Fibroblast of skin of left quadriceps (primary cell): ENCODE measurements at regions not wholly inside any gene's neighbourhood (a gene's known extent, or its start where the extent isn't known, plus 50 kb on each side); places are given as distances from the start of the nearest gene placed in this dataset.

Source experiments
- DNase-seq, 2 experiments: peaks; one replicate each; pipeline ENCODE4 v3.0.0-alpha.2; 2013; ENCODE audit warnings: low read depth in 2 of 2

DNA sequence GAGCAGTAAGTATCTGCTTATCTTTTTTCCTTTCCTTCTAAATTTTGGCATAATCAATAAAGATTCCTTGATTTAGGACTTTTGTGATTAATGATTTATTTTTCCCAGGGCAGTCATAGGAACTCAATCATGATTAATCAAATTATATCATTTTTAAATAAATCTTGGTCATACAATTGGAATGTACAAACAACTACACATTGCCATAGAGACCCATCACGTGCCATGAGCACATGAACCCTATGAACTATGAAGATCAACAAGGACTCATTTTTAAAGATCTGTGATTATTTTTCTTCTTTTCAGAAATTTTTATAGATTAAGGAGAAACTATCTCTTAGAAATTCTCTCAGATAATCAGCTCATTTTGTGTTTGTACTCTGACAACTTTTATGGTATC, 622.4 kb downstream of the BCKDHB start:
- no peak for DNase-seq

DNA sequence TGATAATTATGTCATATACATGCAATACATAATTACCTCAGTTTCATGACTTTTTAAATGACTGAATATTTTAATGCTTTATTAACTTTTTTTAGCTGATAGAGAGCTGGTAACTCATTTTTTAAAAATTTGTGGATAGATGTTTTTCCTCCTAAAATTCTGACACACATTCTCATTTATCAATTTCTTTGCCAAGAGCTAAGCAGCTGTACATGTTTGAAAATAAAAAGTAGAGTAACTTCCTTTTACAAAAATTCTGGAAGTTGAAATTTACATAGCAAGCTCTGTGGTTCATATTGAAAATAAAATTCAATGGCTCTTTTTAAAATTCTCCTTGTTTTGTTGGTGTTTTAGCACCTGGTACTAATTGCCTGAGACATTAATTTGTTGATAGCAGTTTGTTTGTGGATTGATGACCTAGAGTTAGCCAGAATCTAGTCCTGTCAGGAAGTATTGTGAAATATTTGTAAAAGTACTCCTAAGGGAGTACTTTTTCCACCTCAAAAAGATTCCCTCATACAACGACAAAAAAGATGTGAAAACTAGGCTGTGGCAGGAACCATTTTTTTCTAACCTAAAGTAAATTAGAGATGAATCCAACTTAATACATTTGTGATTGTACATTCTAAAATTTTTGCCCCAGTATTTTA, 621.8 kb downstream of the BCKDHB start:
- no peak for DNase-seq

DNA sequence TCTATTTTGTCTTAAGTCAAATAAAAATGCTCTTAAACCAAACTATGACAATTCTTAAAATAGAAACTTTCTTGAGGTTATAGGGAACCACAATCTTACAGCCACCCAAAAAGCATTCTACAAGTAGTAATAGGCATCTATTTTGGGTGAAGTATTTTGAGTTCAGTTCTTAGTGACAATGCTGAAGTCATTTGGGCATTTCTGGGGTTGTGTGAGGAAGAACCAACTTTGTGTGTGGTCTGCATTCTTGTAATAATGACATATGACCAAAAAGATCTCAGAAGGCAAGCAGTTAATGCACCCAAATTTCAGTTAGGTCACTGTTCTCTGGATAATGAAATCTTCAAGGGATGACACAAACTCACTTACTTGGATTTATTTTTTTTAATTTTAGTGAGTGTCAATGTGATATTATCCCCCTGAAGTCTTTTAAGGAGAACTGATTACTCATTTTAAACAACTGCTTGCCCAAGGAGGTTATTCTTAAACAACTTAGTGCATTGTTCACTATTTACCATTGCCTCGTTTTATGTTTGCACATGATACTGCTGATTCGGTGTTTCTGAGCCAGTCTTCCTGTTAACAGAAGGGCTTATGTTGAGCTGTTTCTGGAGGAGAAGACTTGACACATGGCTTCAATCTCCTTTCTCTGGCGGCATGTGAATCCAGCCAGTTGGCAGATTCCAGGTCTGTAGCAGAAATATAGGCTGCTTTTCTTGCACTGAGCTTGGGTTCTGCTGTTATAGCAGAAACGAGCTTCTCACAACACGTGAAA, 618.9 kb downstream of the BCKDHB start:
- DNase-seq: no peak

DNA sequence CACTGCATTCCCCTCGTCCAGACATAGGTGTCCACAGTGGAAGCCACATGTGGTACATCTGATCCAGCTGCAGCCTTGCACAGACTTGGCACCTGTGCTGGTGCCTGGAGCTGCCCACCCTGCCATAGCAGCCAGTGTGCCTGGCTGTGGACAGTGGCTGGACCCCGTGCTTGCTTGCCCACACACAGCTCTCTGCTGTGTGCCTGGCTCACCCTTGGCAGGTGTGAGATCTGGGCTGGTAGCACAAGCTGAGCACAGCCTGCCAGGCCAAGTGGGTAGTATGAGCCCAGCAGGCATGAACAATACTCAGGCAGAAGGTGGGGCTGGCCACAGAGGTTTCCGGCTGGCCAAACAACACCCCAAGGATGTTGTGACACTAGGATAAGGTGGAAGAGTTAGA, 614.4 kb downstream of the BCKDHB start:
- no peak for DNase-seq

DNA sequence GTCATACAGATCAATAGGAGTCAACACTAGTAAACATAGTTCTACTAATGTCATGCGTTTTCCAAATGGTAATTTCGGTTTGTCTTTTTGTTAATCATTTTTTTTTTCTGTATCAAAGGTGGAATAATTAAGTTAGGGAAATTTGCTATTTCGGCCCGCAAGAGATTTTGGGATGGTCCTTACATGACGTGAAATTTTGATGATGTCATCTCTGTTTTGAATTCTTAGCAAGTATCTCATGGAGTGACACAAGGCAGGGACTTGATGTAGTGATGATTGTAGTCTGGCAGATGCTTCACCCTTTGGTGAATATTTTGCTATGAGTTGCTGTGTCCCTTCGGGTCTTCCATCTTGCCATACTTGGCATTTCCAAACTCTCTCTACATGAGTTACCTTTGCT, 608.0 kb downstream of the BCKDHB start:
- no peak for DNase-seq

DNA sequence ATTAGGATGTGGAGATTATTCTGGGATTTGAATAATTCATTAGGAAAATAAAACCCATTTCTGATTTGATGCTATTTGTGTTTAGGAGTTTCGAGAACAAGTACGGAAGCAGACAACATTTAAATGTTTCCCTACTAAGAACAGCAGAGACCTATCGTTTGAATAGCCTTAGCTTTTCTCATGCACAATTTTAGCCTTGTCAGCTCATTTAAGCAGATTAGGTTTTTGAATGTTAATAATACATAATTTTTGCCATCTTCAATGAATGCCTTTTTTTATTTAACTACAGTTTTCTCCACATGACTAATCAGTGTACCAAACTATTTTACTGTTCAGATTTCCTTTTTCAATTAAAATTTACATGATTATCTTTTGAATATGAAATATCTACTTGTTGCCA, 592.0 kb downstream of the BCKDHB start:
- no peak for DNase-seq

DNA sequence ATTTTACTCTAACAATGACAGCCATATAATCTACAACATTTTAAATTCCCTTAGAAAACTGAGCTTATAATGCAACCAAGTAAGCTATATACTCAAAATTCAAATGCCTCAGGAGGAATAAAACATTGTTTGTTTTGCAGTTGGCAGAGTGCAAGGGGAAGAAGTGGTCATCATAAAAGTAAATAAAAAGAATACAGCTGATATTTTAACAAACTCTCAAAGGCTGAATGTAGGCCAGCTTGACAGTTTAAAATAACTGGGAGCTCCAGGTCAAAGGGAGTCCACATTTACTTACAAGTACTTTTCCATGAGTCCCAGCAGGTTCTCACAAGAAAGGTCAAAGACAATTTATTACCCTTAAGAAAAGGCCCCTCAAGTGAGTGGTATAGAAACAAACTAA, 589.8 kb downstream of the BCKDHB start:
- no peak for DNase-seq

DNA sequence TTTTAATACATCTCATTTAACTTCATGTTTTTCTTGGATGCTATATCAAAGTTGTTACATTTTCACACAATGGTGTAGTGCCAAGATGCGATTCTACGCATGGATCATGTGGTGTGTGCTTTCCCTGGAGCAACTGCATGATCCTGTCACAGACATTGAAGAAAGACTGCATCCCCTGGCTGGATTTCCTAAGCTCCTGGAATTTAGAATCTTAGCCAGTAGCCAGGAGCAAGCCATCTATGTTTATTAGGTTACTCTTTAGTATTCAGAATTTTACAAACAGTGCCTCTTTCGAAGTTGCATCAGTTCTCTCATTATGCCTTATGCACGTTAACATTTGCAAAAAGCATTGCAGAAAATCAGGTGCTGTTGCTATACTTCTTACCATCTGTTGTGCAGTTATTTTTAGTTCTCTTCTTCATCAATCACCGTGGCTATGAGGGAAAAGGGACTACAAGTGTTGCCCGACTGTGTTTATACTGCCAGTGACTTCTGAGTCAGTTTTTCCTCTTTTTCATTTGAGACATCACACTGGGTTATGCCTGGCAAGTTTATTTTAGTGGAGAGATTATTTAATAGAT, 584.2 kb downstream of the BCKDHB start:
- peak in 1 of 2 experiments; percentile 2 for DNase-seq

DNA sequence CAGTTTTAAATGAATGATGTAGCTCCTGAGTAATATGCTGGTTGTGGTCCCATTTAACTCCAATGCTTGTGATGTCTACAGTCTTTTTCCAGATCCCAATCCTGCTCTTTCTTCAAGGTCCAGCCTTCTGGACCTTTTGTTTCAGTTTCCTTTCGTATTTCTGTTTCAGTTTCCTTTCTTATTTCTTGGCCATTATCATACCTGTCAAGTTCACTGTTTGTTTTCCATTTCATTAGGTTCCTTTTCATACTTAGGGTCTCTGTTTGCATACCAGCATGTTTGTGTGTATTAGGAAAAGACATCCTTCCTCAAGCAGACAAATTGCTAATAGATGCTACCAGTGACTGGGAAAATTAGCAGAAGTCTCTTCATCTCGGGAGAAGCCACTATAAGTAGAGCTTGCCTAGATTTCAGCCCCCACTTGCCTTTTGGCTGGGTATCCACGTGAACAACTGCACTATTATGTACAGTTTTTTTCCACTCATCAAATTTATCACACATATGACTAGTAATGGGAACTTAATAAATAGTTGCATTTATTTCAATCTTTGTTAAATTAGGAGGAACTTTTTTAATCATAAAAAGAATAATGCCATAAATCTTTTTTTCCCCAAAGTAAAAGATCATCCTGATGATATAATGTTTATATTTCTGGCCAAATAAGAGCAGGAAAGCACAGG, 583.4 kb downstream of the BCKDHB start:
- DNase-seq: no peak

DNA sequence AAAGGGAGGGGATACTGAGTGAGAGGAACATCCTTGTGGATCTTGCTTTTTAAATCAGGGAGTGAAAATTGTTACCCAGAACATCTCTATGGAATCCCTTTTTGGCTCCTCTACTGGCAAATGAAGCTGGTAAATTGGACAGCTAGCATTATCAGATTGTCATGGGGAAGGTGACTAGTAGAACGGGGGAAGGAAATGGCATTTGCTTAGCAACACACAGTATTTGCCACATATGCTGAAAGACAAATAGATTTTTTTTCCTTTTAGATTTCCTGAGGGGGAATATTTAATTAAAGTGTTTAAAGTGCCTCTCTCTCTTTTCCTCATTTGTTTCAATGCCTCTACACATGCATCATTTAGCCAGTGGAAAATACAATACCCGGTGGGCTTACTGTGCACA, 573.5 kb downstream of the BCKDHB start:
- no peak for DNase-seq

DNA sequence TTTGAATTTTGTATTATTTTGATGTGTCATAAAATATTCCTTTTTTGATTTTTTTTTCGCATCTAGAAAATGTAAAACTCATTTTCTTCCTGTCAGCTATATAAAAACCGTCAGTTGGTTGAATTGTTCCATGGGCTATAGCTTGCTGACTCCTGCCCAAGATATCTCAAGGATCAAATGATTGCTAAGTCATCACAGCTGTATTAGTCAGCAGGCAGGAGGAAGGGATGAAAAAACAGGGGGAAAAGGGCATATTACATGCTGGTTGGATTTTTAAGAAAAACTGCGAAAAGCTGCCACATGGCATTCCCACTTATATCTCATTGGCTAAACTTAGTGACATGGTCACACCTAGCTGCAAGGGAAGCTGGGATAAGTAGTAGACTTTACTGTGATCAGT, 569.9 kb downstream of the BCKDHB start:
- no peak for DNase-seq

DNA sequence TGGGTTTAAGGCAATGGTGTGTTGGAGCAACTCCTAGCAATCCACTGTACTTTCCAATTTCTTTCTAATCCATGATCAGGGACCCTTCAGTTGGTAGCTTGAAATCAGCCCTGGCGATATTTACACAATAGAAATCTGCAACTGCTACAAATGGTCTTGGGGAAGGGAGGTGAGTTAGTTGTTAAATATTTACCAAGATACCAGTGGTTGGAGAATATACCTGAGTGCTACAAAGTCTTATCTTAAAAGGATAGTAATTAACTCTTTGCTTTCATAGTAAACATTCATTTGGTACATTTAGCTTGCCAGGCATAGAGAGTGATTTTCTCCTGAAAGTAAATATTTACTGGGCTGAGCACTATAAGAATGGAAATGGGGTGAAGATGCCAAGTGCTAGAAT, 568.2 kb downstream of the BCKDHB start:
- no peak for DNase-seq

DNA sequence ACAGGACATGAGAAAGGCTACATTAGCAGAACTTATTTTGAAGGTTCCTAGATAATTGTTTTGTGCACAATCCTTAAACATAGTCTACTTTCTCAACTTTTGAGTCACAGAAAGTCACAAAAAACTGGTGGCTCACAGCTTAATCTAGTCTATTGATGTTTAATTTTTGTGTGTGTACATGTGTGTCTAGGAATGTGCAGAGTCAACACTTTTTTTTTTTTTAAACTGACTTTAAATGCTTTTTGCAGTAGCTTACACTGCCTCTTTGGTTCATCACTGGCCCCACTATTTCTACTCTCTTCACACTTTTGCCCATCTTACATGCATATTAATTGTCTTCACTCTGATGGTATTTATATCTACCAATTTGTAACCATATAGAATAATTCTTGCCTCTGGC, 566.9 kb downstream of the BCKDHB start:
- DNase-seq: no peak

DNA sequence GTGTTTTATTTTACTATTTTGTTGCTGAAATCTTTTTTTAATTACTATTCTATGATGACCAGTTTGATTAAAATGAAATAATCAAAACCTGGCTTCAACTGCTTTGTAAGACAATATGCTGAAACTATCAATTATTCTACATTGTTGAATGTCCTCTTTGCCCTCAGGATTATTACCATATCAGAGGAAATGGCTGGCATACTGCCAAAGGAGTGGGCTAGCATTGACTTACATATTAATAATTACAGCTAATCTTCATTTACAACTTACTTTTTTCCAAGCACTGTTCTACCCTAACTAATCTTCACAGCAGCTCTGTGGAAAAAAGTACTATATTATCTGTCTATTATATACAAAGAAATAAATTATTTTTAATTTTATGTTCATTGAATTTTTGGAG, 560.5 kb downstream of the BCKDHB start:
- DNase-seq: no peak

DNA sequence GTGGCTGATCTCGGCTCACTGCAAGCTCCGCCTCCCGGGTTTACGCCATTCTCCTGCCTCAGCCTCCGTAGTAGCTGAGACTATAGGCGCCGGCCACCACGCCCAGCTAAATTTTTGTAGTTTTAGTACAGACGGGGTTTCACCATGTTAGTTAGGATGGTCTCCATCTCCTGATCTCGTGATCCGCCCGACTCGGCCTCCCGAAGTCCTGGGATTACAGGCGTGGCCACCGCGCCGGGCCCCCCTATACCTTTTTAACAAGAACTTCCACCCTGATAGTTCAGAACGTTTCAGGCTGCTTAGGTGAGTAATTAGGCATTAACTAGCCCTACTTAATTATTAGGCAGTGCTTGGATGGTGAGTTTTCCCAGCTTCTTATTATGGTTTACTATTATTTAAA, 552.5 kb downstream of the BCKDHB start:
- no peak for DNase-seq

DNA sequence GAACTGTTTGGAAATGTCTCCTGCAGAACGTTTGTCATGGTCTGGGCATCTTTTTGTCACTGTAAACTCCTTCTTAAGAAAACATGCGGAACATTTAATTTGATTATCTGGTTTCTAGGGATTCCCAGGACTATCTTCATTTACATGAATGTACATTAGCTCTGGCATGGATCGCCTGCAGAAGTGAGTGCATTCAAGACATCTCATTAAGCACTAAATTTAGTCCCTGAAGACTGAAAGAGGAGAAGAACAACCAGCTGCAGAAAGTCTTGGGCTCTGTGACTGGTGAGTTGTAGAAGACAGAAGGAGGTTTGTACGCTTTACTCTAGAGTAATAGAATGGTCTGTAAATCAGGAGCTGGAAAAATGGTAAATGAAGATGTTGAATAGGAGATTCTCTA, 540.7 kb downstream of the BCKDHB start:
- no peak for DNase-seq

DNA sequence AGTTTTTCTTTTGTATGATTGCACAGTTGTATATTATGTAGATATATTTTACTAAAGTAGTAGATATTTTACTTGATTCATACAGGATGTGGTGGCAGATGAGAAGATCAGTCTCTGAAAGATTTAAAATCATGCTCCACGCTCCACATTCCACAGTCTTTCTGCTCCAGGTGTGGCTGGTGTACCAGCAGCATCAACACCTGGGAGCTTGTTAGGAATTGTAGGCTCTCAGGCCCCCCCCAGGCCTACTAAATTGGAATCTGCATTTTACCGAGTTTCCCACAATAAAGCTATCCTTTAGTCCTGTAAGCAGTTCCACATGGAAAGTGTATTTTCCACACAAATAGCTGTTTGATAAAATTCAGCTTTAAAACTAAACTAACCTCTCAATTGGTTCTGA, 537.4 kb downstream of the BCKDHB start:
- no peak for DNase-seq

DNA sequence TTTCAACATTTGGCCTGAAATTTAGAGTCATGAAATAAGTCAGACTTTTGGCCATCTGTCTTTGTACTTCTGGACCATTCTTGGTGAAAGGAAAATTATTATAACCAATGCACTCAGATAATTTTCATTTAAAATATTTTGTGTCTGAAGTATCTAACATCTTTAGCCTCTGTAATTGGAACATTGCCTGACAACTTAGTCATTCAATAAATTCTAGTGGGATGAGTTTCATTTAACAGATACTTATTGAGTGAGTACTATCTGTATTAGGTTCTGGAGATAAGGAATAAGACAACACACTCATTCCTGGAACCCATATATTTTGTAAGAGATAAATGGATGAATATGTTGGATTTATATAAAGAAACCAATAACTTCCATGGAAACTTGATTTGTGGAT, 536.0 kb downstream of the BCKDHB start:
- DNase-seq: peak; percentile 73 to 79

DNA sequence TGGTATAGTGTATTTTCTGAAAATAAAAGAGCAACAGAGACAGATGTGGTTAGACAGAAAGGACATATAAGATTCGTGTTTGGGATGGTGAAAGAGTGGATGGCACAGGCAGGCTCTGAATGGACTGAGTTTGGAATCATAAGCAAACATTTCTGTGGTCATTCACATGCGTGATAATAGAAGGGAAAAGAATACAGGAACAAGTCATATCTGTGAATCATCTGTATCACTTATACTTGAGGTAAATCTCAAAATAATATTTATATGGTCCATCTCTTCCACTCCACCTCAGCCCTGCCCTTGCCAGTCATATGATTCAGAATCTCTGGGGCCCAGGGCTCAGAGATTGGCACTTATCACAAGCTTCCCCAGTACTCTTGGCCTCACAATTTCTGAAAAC, 535.1 kb downstream of the BCKDHB start:
- DNase-seq: no peak

DNA sequence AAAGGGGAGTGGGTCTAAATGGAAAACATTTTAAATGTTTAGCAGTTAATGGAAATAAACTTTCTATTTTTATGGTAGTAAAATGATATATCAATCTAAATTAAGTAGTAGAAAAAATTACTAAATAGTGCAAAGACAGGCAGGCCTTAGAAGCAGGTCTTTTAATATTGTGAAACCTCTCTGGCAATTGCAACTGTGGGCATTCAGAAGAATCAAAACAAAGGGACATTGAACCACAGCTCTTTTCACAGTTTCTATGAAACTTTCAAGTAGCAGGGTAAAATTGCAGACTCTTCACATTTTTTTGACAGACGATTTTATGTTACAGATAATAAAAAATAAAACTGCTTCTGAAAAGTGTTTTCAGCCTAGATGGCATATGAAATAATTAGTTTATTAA, 533.7 kb downstream of the BCKDHB start:
- DNase-seq: no peak

DNA sequence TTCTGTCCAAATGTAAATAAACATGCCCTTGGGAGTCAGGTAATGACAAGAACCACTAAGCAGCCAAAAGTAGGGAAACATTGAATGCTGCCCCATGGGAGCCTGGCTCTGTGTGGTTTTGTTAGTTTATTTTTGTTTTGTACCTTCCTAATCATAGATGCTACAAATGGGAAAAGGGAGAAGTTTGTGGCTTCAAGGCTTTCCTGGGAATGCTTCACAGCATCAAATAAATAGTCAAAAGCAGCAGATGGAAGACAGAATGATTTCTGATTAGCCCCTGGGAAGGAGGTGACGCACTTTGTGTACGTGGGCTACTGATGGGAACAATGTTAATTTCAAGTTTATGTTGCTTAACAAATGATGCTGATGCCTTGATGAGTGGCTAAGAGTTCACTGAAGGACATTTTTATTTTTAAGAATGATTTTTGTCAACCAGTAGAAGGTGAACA, 532.7 kb downstream of the BCKDHB start:
- no peak for DNase-seq

DNA sequence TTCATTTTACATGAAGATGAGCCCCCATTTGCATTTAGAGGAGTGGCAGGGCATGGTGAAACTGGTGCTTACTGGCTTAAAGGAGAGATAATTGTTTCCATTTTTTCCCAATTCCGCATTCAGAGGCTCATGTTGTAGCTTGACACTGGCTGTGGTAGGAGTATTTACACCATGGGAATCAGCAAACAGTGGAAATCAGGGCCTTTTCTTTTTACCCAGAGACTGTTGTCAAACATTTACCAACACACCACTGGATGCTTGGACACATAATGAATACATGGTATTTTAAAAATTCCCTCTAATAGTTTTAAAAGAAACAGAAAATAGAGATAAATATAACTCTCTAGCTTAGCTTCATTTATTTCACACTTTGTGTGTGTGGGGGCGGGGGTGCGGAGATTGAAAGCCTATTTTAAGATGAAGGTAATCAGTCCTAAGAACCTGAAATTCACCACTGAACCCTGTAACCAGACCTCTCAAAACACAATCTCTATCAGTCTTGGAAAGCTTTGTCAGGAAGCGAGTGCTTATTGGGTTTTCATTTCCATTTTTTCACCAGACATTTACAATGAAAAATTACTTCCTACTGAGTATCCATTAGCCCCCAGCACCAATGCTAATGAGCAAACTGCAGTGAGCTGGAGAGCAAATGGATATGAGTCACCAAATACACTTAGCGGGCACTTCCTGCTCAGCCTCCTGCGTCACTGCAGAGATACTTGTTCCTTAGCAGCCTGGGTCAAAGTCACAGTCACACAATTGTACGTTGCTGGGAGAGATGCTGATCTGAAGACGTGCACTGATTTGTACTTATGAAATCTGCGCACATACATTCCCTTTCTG, 532.0 kb downstream of the BCKDHB start:
- DNase-seq: peak; percentile 78 to 79
